GDM1 (cell line): ENCODE measurements at regions not wholly inside any gene's neighbourhood (a gene's known extent, or its start where the extent isn't known, plus 50 kb on each side); places are given as distances from the start of the nearest gene placed in this dataset.
"Not testable (repeated sequence)": the region's sequence is repeated elsewhere in the genome, so short reads cannot be mapped to it uniquely, and the experiment has no call there.

Experiments used
- DNase-seq: peaks from one replicate; lab custom pipeline; 2025; lab: John Stamatoyannopoulos, UW

- no peak for DNase-seq
Observed at GRCh38 chr2:219726916-219727315, 99.5 kb downstream of the SLC4A3 start.

GRCh38 chr2:219727771-219728429 is 100.5 kb downstream of the SLC4A3 start:
- DNase-seq = no peak

- DNase-seq = no peak
Observed at GRCh38 chr2:219728991-219729487, 101.6 kb downstream of the SLC4A3 start.

- DNase-seq = no peak
Observed at GRCh38 chr2:219731173-219731572, 103.7 kb downstream of the SLC4A3 start.

- DNase-seq = no peak
Observed at GRCh38 chr2:219733106-219733505, 105.7 kb downstream of the SLC4A3 start.

DNA sequence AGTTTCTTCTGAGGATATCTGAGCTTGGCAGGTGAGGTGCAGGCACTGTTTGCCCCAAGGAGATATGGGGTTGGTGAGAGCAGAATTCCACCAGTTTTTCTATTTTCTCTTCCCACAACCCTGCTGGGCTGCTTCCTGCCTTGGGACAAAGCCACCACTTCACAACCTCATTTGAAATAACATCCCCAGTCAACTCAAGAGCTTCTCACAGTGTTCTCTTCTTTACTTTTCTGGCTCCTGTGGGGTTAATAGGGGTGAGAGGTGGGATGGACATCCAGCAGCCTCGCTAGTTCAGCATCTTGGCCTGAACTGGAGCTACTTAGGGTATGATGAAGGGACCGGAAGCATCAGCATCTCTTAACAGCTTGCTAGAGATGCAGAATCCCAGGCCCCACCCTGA is 106.3 kb downstream of the SLC4A3 start:
- no peak for DNase-seq

GRCh38 chr2:219736209-219736608 is 108.8 kb downstream of the SLC4A3 start:
- no peak for DNase-seq

DNA sequence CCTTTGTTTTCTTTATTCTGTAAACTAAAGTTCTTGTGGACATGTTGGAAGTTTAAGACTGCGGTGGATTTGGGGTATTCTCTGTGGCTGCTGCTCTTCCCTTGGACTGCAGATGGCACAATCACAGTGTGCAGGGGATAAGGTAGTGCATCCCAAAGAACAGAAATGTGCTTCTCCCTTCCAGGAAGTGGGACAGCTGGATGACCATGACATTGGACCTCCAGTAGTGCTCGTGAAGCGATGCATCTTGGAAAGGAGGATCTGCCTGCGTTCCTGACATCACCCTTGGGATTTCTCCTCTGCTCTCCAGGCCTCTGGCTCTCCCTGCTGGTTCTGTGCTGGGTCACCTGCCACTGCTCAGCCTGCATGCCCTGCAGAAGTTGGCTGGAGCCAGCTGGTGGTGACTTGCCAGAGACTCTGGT is 109.9 kb downstream of the SLC4A3 start:
- DNase-seq = no peak

DNA sequence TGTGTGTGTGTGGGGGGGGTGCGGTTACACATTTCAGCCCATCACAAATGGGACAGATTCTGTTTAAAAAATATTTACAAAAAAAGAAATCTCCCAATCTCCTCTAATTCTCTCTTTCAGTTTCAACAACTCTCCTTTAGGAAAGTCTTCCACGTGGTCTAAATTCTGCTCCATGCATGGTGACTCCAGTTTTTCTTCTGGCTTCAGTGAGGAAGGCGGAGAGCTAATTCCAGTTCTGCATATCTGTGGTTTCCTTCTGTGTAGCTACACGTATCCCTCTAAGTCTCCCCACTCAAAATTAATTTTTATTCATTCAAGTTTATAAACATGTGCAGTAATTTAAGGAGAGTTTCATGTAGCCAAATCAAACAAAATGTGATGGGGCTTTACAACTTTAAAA is 111.6 kb downstream of the SLC4A3 start:
- DNase-seq = no peak

- no peak for DNase-seq
Observed at GRCh38 chr2:219739866-219740440, 112.5 kb downstream of the SLC4A3 start.

GRCh38 chr2:219743548-219743947 is 116.1 kb downstream of the SLC4A3 start:
- DNase-seq = no peak

DNA sequence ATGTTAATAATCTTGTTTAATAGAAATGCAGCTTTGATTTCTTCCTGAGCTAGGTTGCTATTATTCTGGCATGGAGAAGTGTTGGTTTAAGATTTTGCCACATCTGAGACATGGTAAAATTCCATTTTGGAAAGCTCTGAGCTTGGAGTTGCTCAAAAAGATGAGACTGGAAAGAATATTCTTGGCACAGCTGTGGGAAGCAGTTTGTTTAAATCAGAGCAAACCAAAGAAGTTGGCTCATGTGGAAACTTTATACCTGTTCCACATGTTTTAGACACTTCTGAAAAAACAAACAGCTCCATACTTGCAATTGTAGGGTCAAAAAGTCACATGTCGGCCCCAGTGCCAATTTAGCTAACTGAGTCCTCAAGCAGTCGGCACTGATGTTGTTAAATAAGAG is 116.6 kb downstream of the SLC4A3 start:
- no peak for DNase-seq

- DNase-seq = no peak
Observed at GRCh38 chr2:219744600-219744999, 117.2 kb downstream of the SLC4A3 start.

DNA sequence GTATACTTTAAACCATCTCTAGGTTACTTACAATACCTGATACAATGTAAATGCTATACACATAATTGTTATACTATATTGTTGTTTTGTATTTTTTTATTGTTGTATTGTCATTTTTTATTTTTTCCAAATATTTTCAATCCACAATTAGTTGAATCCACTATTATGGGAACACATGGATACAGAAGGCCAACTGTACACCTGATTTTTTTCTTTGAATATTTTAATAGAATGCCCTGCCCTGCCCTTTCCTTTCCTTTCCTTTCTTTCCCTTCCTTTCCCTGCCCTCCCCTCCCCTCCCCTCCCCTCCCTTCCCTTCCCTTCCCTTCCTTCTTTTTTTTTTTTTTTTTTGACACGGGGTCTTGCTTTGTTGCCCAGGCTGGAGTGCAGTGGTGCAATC is 120.2 kb downstream of the SLC4A3 start:
- no peak for DNase-seq

GRCh38 chr2:219748671-219749570 is 121.5 kb downstream of the SLC4A3 start:
- no peak for DNase-seq

DNA sequence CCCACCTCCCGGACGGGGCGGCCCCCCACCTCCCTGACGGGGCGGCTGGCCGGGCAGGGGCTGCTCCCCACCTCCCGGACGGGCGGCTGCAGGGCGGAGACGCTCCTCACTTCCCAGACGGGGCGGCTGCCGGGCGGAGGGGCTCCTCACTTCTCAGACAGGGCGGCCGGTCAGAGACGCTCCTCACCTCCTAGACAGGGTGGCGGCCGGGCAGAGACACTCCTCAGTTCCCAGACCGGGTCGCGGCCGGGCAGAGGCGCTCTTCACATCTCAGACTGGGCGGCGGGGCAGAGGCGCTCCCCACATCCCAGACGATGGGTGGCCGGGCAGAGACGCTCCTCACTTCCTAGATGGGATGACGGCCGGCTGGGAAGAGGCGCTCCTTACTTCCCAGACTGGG is 123.7 kb downstream of the SLC4A3 start:
- DNase-seq = not testable (repeated sequence)

DNA sequence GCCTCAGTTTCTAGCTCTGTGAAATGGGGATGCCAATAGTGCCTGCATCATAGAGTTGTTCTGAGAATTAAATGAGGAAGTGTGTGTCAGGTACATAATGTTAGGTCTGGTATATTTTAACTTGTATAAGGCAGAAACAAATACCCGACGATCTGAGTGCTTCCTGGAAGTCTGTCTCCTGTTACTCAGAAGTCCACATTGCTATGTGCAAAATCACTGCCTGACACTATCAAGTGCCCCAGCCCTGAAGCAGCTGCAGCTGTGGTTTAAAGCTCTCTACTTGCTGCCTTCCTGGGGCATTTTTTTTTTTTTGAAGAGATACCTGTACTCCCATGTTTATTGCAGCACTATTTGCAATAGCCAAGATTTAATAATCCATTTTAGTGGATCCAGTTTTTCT is 125.3 kb downstream of the SLC4A3 start:
- DNase-seq = no peak

DNA sequence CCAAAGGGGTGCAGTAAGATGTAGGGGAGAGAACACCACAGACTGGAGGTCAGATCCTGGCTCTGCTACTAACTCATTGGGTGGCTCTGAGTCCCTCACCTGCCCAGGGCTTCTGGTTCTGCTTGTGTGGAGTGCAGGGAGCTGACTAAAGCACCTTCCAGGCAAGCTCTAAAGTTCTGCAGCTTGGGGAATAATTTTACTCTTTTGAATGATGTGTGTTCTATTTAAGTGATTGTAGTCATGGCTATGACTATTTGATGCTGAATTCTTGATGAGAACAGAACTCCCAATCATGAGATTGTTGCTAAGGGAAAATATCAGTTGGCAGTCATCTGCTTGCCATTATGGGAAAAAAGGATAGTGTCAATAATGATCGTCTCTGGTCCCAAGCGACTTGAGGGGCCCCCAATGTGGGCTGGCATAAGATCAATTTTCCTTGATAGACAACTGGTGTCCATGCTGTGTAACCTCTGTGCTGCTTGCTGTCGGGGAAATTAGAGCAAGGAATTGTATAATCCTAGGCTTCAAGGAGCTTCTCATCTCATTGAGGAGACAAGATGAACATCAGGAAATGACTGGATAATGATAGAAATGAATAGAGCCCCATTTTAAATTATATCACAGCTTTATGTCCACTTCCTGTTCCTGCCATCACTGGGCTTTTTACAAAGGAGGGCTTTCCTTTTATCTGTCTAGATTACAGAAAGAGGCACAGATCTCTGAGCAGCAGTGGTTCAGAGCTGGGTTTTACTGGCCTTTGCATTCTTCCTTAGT is 131.7 kb downstream of the SLC4A3 start:
- DNase-seq = no peak

DNA sequence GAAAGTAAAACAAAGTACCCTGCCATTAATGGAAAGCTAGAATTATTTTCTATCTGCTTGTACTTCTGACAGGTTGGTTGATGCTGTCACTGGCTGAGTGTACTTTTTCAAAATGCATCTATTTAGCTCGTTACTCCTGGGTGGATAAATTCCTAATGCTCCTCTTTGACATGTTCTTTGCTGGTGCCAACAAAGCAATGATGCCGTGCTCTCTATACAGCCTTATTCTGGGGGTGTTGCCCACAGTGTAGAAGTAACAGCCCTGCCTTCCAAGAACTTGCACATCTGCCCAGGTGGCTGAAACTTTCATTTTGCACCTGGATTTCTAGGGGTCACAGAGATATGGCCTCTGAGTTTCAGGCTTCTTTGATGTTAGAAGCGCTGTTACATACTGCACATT is 132.4 kb downstream of the SLC4A3 start:
- DNase-seq = no peak

- no peak for DNase-seq
Observed at GRCh38 chr2:219765231-219765911, 137.9 kb downstream of the SLC4A3 start.

DNA sequence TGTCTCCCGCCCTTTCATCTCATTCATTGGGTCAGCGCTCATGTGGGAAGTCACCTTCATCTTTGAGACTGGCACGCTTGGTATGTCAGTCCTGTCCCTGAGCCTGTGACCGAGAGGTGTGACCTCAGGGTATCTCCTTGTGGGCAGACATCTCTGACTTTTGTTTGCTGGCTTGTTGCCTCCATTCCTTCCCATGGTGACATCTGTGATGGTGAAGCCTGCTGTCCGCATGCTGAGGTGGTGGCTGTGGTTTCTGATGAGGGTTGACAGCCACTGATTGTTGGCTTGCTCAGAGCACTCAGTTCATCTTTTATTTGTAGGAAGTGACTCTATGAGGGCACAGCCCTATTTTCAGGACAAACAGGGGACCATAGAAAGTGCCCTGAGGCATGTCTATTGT is 139.2 kb downstream of the SLC4A3 start:
- DNase-seq = no peak
